Suprapubic skin (tissue), 4 donors: ENCODE measurements at regions not wholly inside any gene's neighbourhood (a gene's known extent, or its start where the extent isn't known, plus 50 kb on each side); places are given as distances from the start of the nearest gene placed in this dataset.

Experiments used
- EP300 ChIP-seq: sonication (generic); formaldehyde crosslinking; IDR thresholded peaks from one replicate; pipeline ENCODE4 v1.6.1; 2017; ENCODE audit warnings: antibody characterized with exemption
- POLR2A ChIP-seq, 2 donors: fragments of 450-650 bp; IDR thresholded peaks; one replicate each; pipeline ENCODE4 v1.6.1; 2017; ENCODE audit warnings: antibody characterized with exemption in 2 of 2, mild to moderate bottlenecking in 2 of 2, moderate library complexity in 2 of 2
- POLR2AphosphoS5 ChIP-seq, 3 donors: sonication (generic); formaldehyde crosslinking; IDR thresholded peaks; one replicate each; pipeline ENCODE4 v1.6.1; 2017; ENCODE audit warnings: antibody characterized with exemption in 3 of 3
- TF ChIP-seq, protein P1 (sequence below), 2 donors: fragments of 200-600 bp in 1 of 2; fragments of 450-650 bp in 1 of 2; sonication (generic) in 1 of 2; IDR thresholded peaks; one replicate each; pipeline ENCODE4 v1.5.1; 2016 to 2019; ENCODE audit warnings: antibody characterized with exemption in 2 of 2, mild to moderate bottlenecking in 1 of 2, moderate library complexity in 1 of 2

DNA sequence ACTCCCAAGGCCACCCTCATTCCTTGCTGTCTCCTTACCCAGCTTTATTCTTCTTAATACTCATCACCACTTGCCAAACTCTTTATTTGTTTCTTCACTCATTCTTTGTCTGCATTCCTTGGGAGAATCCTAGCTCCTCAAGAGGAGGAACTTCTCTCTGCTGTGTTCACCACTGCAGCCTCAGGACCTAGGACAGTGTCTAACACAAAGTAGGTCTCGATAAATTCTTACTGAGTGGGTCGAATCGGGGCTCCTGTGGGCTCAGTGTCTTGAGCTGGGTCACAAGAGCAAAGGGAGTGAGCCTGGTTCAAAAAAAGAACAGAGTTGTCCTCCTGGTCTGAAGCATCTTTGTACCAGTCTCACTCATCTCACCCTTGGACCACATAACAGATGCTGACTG, 224.1 kb upstream of the TMEM132C start:
- TF ChIP-seq, protein P1, sequence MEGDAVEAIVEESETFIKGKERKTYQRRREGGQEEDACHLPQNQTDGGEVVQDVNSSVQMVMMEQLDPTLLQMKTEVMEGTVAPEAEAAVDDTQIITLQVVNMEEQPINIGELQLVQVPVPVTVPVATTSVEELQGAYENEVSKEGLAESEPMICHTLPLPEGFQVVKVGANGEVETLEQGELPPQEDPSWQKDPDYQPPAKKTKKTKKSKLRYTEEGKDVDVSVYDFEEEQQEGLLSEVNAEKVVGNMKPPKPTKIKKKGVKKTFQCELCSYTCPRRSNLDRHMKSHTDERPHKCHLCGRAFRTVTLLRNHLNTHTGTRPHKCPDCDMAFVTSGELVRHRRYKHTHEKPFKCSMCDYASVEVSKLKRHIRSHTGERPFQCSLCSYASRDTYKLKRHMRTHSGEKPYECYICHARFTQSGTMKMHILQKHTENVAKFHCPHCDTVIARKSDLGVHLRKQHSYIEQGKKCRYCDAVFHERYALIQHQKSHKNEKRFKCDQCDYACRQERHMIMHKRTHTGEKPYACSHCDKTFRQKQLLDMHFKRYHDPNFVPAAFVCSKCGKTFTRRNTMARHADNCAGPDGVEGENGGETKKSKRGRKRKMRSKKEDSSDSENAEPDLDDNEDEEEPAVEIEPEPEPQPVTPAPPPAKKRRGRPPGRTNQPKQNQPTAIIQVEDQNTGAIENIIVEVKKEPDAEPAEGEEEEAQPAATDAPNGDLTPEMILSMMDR (IDR thresholded peaks at IDR 0.05): no peak
- TF ChIP-seq POLR2A (IDR thresholded peaks at IDR 0.05) (no peak), POLR2AphosphoS5 (IDR thresholded peaks at IDR 0.05) (no peak), EP300 (no peak)
